NB4 (cell line): ENCODE measurements at regions not wholly inside any gene's neighbourhood (a gene's known extent, or its start where the extent isn't known, plus 50 kb on each side); places are given as distances from the start of the nearest gene placed in this dataset.

ENCODE experiments used
- DNase-seq: peaks from one replicate; pipeline ENCODE4 v3.0.0; 2010; ENCODE audit warnings: low read depth
- H3K4me3 ChIP-seq: one replicate; pipeline ENCODE4 v1.5.1; 2011; ENCODE audit warnings: mild to moderate bottlenecking, low read depth, low read length, moderate library complexity
- MYC ChIP-seq: IDR thresholded peaks from 2 replicates; pipeline ENCODE4 v1.6.1; 2011; ENCODE audit warnings: low read depth, low read length
- POLR2A ChIP-seq: IDR thresholded peaks from 2 replicates; pipeline ENCODE4 v1.6.1; 2011; ENCODE audit warnings: mild to moderate bottlenecking; ENCODE audit not compliant: insufficient read length; ENCODE audit errors: extremely low read depth
- TF ChIP-seq, protein P1 (sequence below): IDR thresholded peaks from 2 replicates; pipeline ENCODE4 v1.6.1; 2011; ENCODE audit warnings: low read depth, low read length
- TF ChIP-seq, protein P2 (sequence below): IDR thresholded peaks from one replicate; pipeline ENCODE4 v1.5.1; 2012; ENCODE audit warnings: low read depth, low read length

DNA sequence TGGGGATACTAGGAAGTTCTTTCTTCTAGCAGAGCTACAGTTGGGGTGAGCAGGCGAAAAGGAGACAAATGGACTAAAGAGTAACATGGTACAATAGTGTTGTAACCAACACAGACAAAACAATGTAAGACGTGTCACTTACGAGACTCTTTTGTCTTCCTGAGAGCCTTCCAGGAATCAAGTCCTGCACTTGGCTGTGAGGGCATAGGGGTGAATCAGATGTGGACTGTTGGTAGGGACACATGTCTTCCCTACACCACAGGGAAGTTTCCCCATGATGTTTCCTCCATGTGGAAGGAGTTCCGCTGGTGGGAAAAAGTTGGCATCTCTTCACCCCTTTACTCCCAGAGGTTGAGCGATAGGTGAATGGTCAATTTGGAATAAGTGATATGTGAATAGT is 364.7 kb downstream of the NUAK1 start:
- H3K4me3 ChIP-seq = no peak overlapping the region
- TF ChIP-seq, protein P1, sequence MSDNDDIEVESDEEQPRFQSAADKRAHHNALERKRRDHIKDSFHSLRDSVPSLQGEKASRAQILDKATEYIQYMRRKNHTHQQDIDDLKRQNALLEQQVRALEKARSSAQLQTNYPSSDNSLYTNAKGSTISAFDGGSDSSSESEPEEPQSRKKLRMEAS = no peak
- DNase-seq = no peak

DNA sequence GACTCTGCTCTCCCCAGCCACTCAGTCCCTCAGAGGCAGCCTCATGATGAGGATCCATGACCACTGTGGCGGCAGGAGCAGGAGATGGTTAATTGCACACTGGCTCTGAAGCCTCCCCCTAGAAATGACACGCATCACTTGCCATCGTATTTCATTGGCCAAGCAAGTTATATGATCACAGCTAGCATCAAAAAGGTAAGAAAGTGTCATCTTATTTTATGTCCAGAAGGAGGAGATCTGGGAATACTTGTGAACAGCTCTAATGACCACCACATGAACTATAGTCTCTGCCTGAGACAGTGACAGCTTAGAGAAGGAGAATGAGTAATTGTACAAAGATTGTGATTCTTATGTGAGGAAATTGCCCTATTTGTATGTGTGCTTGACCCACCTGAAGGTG is 363.4 kb downstream of the NUAK1 start:
- no peak for DNase-seq
- TF ChIP-seq, protein P1 = no peak
- TF ChIP-seq, protein P2, sequence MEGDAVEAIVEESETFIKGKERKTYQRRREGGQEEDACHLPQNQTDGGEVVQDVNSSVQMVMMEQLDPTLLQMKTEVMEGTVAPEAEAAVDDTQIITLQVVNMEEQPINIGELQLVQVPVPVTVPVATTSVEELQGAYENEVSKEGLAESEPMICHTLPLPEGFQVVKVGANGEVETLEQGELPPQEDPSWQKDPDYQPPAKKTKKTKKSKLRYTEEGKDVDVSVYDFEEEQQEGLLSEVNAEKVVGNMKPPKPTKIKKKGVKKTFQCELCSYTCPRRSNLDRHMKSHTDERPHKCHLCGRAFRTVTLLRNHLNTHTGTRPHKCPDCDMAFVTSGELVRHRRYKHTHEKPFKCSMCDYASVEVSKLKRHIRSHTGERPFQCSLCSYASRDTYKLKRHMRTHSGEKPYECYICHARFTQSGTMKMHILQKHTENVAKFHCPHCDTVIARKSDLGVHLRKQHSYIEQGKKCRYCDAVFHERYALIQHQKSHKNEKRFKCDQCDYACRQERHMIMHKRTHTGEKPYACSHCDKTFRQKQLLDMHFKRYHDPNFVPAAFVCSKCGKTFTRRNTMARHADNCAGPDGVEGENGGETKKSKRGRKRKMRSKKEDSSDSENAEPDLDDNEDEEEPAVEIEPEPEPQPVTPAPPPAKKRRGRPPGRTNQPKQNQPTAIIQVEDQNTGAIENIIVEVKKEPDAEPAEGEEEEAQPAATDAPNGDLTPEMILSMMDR = no peak
- TF ChIP-seq POLR2A (no peak), MYC (no peak)
- no peak overlapping the region for H3K4me3 ChIP-seq

DNA sequence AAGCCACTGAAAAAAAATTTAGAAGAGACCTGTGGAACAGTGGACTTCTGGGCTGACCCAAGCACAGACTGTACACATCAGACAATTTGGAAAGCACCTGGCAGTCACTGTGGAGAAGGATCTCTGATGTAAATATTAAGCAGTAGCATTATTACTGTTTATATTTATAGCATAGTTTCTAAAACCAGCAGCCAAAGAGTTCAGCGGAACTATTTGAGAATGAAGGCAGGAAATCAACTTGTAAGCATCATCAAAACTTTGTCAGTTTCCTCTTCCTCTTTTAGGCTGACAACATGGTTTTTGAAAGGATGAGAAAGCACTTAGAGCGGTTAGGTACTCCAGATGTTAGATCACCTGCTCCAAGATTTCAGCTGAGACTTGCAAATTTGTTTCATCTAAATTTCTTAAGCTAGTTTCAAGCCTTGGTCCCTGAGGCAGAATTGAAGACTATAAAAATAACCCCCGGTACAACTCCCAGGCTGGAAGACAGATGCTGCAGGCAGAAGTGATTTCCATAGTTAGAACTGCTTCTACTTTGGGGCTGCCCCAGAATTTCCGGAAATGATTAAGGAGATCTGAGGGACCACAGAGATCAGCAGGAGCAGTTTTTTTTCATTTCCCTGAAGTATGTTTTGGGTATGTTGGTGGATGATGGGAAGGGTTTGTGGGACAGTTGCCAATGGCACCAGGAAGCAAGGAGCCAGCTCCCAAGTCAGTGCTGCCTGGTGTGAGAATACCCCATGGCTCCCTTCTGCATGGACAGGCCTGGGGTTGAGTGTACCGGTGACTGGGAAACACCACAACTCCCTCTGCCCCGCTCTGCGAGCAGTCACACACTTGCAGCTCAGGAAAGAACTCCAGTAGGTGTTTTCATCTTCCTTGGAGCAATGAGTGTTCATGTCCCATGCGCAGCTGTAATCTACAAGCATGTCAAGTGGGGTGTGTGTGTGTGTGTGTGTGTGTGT is 354.5 kb downstream of the NUAK1 start:
- no peak for TF ChIP-seq POLR2A
- no peak for TF ChIP-seq MYC
- TF ChIP-seq, protein P2 = no peak
- TF ChIP-seq, protein P1 = no peak
- DNase-seq = no peak
- H3K4me3 ChIP-seq = no peak overlapping the region

DNA sequence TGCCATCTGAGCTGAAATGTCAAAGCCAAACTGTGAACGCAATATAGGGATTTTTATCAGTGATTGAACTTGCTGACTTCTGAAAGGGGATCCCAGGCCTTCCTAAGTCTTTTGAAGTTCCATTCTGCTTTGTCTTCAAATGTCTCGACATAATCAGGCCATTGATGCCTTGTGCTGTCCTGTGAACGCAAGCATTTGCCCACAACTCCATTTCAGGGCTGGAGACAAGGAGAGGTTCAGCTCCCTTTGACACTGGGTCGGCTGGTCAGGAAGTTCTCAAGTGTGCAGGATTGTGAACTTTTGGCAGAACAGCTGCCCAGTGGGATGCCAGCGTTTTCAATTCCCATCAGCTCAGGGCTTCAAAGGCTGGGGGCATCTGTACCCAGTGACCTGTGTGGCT is 345.3 kb downstream of the NUAK1 start:
- DNase-seq = no peak
- no peak overlapping the region for H3K4me3 ChIP-seq
- TF ChIP-seq MYC (no peak), POLR2A (no peak)
- TF ChIP-seq, protein P1 = no peak
- TF ChIP-seq, protein P2 = no peak

DNA sequence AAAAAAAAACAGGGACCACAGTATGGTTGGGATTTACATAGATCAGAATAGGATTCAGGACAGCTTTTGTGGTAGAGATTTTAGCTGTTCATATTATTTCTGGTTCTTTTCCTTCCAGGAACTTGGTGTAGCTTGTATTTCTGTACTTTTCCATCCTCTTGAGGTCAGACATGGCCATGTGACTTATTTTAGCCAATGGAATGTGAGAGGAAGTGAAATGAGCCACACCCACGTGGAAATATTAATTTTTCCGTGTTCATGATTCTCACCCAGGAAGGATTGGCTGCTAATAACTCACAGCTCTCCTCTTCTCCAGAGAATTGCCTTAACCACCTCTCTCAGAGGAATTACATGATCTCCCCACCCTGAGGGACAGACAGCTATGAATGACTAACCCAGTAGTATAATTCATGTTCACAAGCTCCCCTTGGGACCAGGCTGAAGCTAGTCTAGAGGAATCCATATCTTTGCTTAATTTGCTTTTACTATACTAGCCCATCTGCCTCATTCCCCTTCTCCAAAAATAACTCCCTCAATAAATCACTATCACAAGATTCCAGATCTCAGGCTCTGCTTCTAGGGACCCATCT is 340.4 kb downstream of the NUAK1 start:
- no peak for DNase-seq
- no peak overlapping the region for H3K4me3 ChIP-seq
- no peak for TF ChIP-seq POLR2A
- TF ChIP-seq, protein P2 = no peak
- TF ChIP-seq, protein P1 = no peak

DNA sequence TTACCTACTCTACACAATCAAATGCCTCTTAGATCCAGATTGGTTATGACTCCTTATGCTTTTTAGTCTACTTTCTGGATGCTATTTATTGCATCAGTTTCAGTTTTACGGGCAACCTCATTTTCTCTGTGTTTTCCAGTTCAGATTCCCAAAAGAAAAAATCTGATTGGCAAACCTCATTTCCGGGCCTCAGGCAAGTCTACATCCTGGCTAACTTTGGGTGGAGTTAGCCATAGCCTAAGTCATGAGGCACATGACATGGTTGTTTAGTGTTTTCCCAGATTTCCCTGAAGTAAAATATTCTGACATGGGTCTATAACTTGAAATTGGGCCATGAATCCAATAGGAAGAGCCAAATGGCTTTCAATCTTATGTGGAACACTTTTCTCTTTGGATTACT is 339.7 kb downstream of the NUAK1 start:
- H3K4me3 ChIP-seq = no peak overlapping the region
- DNase-seq = no peak
- TF ChIP-seq MYC = no peak
- no peak for TF ChIP-seq POLR2A
- TF ChIP-seq, protein P1 = no peak
- TF ChIP-seq, protein P2 = no peak
